ENCODE measurements at regions not wholly inside any gene's neighbourhood (a gene's known extent, or its start where the extent isn't known, plus 50 kb on each side); places are given as distances from the start of the nearest gene placed in this dataset.

GRCh38 chr3:43165786-43166185 is 59.9 kb upstream of the POMGNT2 start:
- Histone ChIP-seq H3K9ac (ENCODE audit: low read depth, low read length) (no peak overlapping the region), H2BK15ac (ENCODE audit: low read depth, low read length) (no peak overlapping the region), H4K20me1 (ENCODE audit: insufficient read depth, low read length) (no peaks in the 10 kb centered on the region), H4K5ac (ENCODE audit: low read depth, low read length) (no peak overlapping the region), H2AK5ac (ENCODE audit: low read depth, low read length) (no peak overlapping the region; the same call in 1 of the 2 replicates), H3K23ac (ENCODE audit: low read depth, low read length) (no peak overlapping the region), H2AFZ (replicated peaks; ENCODE audit: low read length, poor library complexity) (no peak overlapping the region), H3K14ac (replicated peaks; ENCODE audit: low read depth, low read length) (no peak overlapping the region), H3K27ac (ENCODE audit: insufficient read depth, low read length) (no peak overlapping the region), H4K91ac (ENCODE audit: insufficient read depth, low read depth, low read length) (no peak overlapping the region), H3K9me1 (ENCODE audit: insufficient read depth, low read length) (no peaks in the 10 kb centered on the region; the same call in 1 of the 2 replicates), H2BK5ac (ENCODE audit: low read depth, low read length, poor library complexity, severe bottlenecking) (no peak overlapping the region), H3K79me1 (ENCODE audit: low read depth in 1 of 2, low read length in 2 of 2) (no peaks in the 10 kb centered on the region), H2BK120ac (ENCODE audit: low read depth, low read length) (no peak overlapping the region), H3K4me2 (ENCODE audit: low read depth, low read length) (no peak overlapping the region), H3K56ac (ENCODE audit: extremely low read depth, insufficient read depth, low read length) (no peak overlapping the region), H3K36me3 (ENCODE audit: control insufficient read depth, insufficient read depth, low read length) (no peaks in the 10 kb centered on the region), H4K8ac (ENCODE audit: low read depth in 2 of 2, low read length in 2 of 2) (no peak overlapping the region), H3K27me3 (ENCODE audit: control insufficient read depth, insufficient read depth, low read length) (no peaks in the 10 kb centered on the region), H2AK9ac (replicated peaks; ENCODE audit: low read depth, low read length, poor library complexity) (no peak overlapping the region), H3K4me3 (ENCODE audit: insufficient read depth, low read depth, low read length) (no peak overlapping the region), H3K18ac (ENCODE audit: low read depth, low read length) (no peak overlapping the region), H3K4me1 (ENCODE audit: control insufficient read depth, insufficient read depth, low read length) (peaks cover 4% of the 10 kb centered on the region), H3K9me3 (ENCODE audit: control insufficient read depth, insufficient read depth, low read length) (no peaks in the 10 kb centered on the region), H2BK20ac (ENCODE audit: low read depth, low read length) (no peak overlapping the region; the same call in 1 of the 2 replicates), H3K4ac (ENCODE audit: low read depth, low read length) (no peak overlapping the region)
- CTCF ChIA-PET, result interaction anchor here (0.8 kb wide), 1 partner anchor 204 kb away, joined by 3 read pairs; no protein-coding TSS in a partner anchor
- no TSS peak for BruUV-seq (replicated peaks)
- TF ChIP-seq POLR2A (IDR thresholded peaks at IDR 0.05; ENCODE audit: low read depth, low read length), result no peak
- TF ChIP-seq CHD1 (IDR thresholded peaks at IDR 0.05; ENCODE audit: low read depth, low read length), result no peak
- TF ChIP-seq MXI1 (IDR thresholded peaks at IDR 0.05; ENCODE audit: borderline replicate concordance, low read depth, low read length), result no peak
- TF ChIP-seq NFE2L2 (IDR thresholded peaks at IDR 0.05; ENCODE audit: low read depth, low read length), result no peak
- TF ChIP-seq MAZ (IDR thresholded peaks at IDR 0.05; ENCODE audit: borderline replicate concordance, low read depth, low read length), result no peak
- TF ChIP-seq RCOR1 (IDR thresholded peaks at IDR 0.05; ENCODE audit: insufficient replicate concordance, low read length), result no peak
- no peak for TF ChIP-seq ELK1 (IDR thresholded peaks at IDR 0.05; ENCODE audit: borderline replicate concordance, low read depth, low read length)
- no peak for TF ChIP-seq RFX5 (IDR thresholded peaks at IDR 0.05; ENCODE audit: low read depth, low read length)
- TF ChIP-seq SMC3 (IDR thresholded peaks at IDR 0.05; ENCODE audit: low read depth, low read length), result no peak
- no peak for TF ChIP-seq CEBPB (IDR thresholded peaks at IDR 0.05; ENCODE audit: low read depth, low read length)
- no peak for TF ChIP-seq CTCF (conservative IDR thresholded peaks at IDR 0.05; ENCODE audit: low read depth, low read length)
- dilution Hi-C loops (cut with HindIII; ENCODE audit: low sequenced_read_pairs, unreplicated experiment) (no loop called here), in situ Hi-C loops (cut with MboI; ENCODE audit: low sequenced_read_pairs) (loop anchor here (10.0 kb wide), 1 partner anchor 339 kb away; no protein-coding TSS in a partner anchor), intact Hi-C loops (cut with micrococcal nuclease) (loop anchor here (10.0 kb wide), 1 partner anchor 119 kb away; the partner anchor contains the start of gene SNRK)
- ATAC-seq (ENCODE audit: low read depth) (no peak), DNase-seq (no peak)
- POLR2A ChIA-PET (ENCODE audit: unreplicated experiment), result no interaction called here
- no CpG with 5 or more reads among the region's 3 CpGs for WGBS, 2 experiments (ENCODE audit: extremely low coverage in 2 of 2, insufficient read length in 1 of 2)

Measured in IMR-90 (cell line).